Common myeloid progenitor, CD34-positive (primary cell): ENCODE measurements at regions not wholly inside any gene's neighbourhood (a gene's known extent, or its start where the extent isn't known, plus 50 kb on each side); places are given as distances from the start of the nearest gene placed in this dataset.

Source experiments
- CTCF ChIA-PET: fragments of 350-600 bp; sonication (Branson Sonifier 250); formaldehyde crosslinking; loops from one replicate; lab custom pipeline; 2021; ENCODE audit warnings: antibody characterized with exemption; lab: Charles Lee
- POLR2A ChIA-PET: fragments of 350-600 bp; sonication (Branson Sonifier 250); formaldehyde crosslinking; loops from one replicate; lab custom pipeline; 2021; ENCODE audit warnings: antibody characterized with exemption; lab: Charles Lee
- DNase-seq, 3 donors: peaks; one replicate each; pipeline versions ENCODE4 v3.0.0 to v3.0.0-alpha.2; 2013
- H3K27ac ChIP-seq, 2 experiments: 1 replicate in 1 of 2; 2 replicates in 1 of 2; pipeline ENCODE4 v1.7.0; 2013; ENCODE audit warnings: inconsistent platforms in 2 of 2, low read length in 2 of 2, mild to moderate bottlenecking in 2 of 2, low read depth in 1 of 2, moderate library complexity in 1 of 2; ENCODE audit not compliant: severe bottlenecking in 2 of 2, insufficient read depth in 1 of 2, poor library complexity in 1 of 2
- H3K27me3 ChIP-seq, 5 experiments: replicated peaks in 2 of 5; 1 replicate in 3 of 5; 2 replicates in 2 of 5; pipeline versions ENCODE4 v1.6.1 to v1.7.0; 2013; ENCODE audit warnings: low read length in 4 of 5, mild to moderate bottlenecking in 2 of 5, moderate library complexity in 2 of 5, inconsistent platforms in 1 of 5; ENCODE audit not compliant: insufficient read depth in 5 of 5, control insufficient read depth in 4 of 5
- H3K36me3 ChIP-seq, 4 experiments: 1 replicate in 2 of 4; 2 replicates in 2 of 4; pipeline versions ENCODE4 v1.6.1 to v1.7.0; 2013; ENCODE audit warnings: low read length in 3 of 4, control low read depth in 1 of 4, mild to moderate bottlenecking in 1 of 4; ENCODE audit not compliant: control insufficient read depth in 4 of 4, insufficient read depth in 4 of 4
- H3K4me1 ChIP-seq, 4 experiments: 1 replicate in 3 of 4; 2 replicates in 1 of 4; pipeline versions ENCODE4 v1.6.1 to v1.7.1; 2013; ENCODE audit warnings: low read length in 3 of 4, mild to moderate bottlenecking in 3 of 4, control low read depth in 1 of 4, inconsistent platforms in 1 of 4, moderate library complexity in 1 of 4; ENCODE audit not compliant: control insufficient read depth in 4 of 4, insufficient read depth in 4 of 4; ENCODE audit errors: control extremely low read depth in 1 of 4
- H3K4me3 ChIP-seq, 7 experiments: 1 replicate in 4 of 7; 2 replicates in 3 of 7; pipeline versions ENCODE4 v1.5.1 to v1.7.0; 2013; ENCODE audit warnings: mild to moderate bottlenecking in 7 of 7, low read length in 6 of 7, moderate library complexity in 6 of 7, inconsistent platforms in 2 of 7, low read depth in 2 of 7, control low read depth in 1 of 7; ENCODE audit not compliant: insufficient read depth in 4 of 7, control insufficient read depth in 1 of 7; ENCODE audit errors: extremely low read depth in 1 of 7
- H3K9me3 ChIP-seq, 5 experiments: 1 replicate in 4 of 5; 2 replicates in 1 of 5; pipeline versions ENCODE4 v1.6.1 to v1.7.1; 2013; ENCODE audit warnings: low read length in 4 of 5, mild to moderate bottlenecking in 2 of 5, inconsistent platforms in 1 of 5, low read depth in 1 of 5, moderate library complexity in 1 of 5; ENCODE audit not compliant: control insufficient read depth in 4 of 5, insufficient read depth in 2 of 5; ENCODE audit errors: control extremely low read depth in 1 of 5
- WGBS: methylation state at CpG from one replicate; pipeline ENCODE4 v1.1.5; 2013; ENCODE audit not compliant: insufficient coverage; 5-methylcytosine and 5-hydroxymethylcytosine counted together

DNA sequence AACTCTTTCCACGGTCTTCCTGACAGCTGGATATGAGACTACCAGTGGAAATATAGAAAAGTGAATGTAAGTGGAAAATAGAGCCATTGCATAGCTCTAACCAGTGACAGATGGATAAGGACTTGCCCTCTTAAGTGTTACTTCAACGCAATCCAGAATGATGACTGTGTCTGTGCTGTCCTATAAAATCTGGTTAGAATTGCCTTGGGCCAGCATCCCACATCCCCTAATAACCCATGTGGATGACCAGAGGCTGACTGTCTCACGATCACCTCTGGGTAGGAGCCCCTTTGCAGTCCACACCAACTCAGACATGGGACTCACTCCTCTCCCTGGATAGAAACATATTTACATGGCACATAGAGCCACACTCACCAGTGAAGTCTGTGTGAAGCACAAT, 186.6 kb downstream of the C1D start:
- ChIA-PET POLR2A (no interaction called here), CTCF (no interaction called here)
- Histone ChIP-seq H3K9me3 (peaks cover 0 to 2% (median 0%) of the 10 kb centered on the region in 5 experiments), H3K4me3 (no peak overlapping the region), H3K27ac (no peak overlapping the region), H3K27me3 (peaks cover 0 to 16% (median 3%) of the 10 kb centered on the region in 5 experiments), H3K4me1 (no peaks in the 10 kb centered on the region), H3K36me3 (no peaks in the 10 kb centered on the region)
- WGBS = 80% methylated on average over 3 of the region's 3 CpGs
- no peak for DNase-seq

DNA sequence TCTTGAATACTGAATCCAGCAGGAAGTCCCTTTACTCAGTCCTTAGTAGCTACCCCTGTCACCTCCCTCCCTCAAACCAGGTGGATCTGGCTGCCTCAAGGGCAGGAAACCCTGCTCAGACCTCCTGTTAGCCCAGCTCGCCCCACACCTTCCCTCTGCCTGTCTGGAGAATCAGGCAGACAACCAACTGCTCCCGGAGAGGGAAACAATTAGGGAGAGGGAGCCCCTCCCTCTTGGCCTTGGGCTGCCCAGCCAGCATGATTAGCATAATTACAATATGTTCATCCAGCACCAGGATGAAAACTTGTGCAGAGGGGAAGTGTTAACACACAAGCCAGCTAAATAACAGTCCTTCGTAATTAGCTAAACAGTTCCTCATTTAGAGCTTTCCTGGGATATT, 185.5 kb downstream of the C1D start:
- peaks cover 0 to 11% (median 2%) of the 10 kb centered on the region in 5 experiments for H3K27me3 ChIP-seq
- CTCF ChIA-PET = no interaction called here
- no peaks in the 10 kb centered on the region for H3K4me1 ChIP-seq
- POLR2A ChIA-PET = no interaction called here
- H3K9me3 ChIP-seq = peaks cover 0 to 2% (median 0%) of the 10 kb centered on the region in 5 experiments
- no peak overlapping the region for H3K27ac ChIP-seq
- H3K36me3 ChIP-seq = no peaks in the 10 kb centered on the region
- no peak overlapping the region for H3K4me3 ChIP-seq
- no peak for DNase-seq
- 69% methylated on average over 3 of the region's 3 CpGs for WGBS

DNA sequence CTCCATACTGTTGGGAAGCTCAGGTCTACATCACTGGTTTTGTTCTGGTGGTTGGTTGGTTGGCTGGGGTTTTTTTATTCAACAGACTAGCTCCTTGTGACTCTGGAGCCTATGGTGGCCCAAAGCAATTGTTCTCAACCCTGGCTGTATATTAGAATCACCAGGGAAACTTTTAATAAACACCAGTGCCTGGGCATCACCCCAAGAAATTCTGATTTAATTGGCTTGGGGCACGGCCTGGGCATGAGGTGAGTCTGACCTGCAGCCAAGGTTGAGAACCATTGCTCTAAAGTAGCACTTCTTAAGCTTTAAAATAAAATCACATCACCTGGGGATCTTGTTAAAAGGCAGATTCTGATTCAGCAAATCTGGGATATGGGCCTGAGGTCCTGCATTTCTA, 184.1 kb downstream of the C1D start:
- 100% methylated on average over 1 of the region's 1 CpG for WGBS
- Histone ChIP-seq H3K36me3 (no peaks in the 10 kb centered on the region), H3K4me3 (no peak overlapping the region), H3K27me3 (peaks cover 0 to 11% (median 0%) of the 10 kb centered on the region in 5 experiments), H3K27ac (no peak overlapping the region), H3K9me3 (peaks cover 0 to 2% (median 0%) of the 10 kb centered on the region in 5 experiments), H3K4me1 (peaks cover 0 to 3% (median 1%) of the 10 kb centered on the region in 4 experiments)
- ChIA-PET CTCF (no interaction called here), POLR2A (no interaction called here)
- no peak for DNase-seq

DNA sequence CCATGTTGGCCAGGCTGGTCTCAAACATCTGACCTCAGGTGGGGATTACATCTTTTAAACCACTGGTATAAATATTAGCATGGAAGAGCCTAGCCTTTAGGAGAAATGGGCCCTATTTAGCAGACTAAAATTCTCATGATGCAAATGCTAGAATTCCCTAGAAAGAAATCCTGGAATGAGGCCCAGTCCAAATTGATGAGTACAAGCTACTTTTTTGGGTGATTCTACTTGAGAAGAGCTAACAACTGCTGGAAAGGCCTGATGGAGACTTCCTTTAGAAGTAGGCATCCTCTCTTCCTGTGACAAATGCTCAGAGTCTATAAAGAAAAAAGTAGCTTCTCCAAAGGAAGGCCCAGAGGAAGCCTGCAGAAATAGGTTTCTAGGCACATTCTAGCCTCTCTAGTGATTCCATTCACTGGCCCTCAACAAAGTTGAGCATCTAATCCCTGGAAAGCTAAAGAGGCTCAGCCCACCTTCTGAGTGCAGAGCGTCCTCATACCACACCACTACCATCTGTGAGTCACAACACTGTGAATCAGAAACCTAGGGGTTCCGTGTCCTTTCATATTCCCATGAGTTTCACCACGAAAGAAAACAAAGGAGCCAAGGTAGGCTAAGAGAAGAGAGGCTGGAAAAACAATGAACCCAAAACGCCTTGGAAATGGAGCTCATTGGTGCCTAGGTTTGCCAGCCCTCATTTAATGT, 183.1 kb downstream of the C1D start:
- no peak overlapping the region for H3K4me3 ChIP-seq
- no peaks in the 10 kb centered on the region for H3K9me3 ChIP-seq
- no peaks in the 10 kb centered on the region for H3K36me3 ChIP-seq
- WGBS = 95% methylated on average over 3 of the region's 4 CpGs
- ChIA-PET CTCF (interaction anchor here (1.7 kb wide), 1 partner anchor 151 kb away, joined by 4 read pairs; no protein-coding TSS in a partner anchor), POLR2A (no interaction called here)
- no peak for DNase-seq
- peaks cover 0 to 3% (median 1%) of the 10 kb centered on the region in 4 experiments for H3K4me1 ChIP-seq
- peaks cover 0 to 11% (median 0%) of the 10 kb centered on the region in 5 experiments for H3K27me3 ChIP-seq
- H3K27ac ChIP-seq = no peak overlapping the region

DNA sequence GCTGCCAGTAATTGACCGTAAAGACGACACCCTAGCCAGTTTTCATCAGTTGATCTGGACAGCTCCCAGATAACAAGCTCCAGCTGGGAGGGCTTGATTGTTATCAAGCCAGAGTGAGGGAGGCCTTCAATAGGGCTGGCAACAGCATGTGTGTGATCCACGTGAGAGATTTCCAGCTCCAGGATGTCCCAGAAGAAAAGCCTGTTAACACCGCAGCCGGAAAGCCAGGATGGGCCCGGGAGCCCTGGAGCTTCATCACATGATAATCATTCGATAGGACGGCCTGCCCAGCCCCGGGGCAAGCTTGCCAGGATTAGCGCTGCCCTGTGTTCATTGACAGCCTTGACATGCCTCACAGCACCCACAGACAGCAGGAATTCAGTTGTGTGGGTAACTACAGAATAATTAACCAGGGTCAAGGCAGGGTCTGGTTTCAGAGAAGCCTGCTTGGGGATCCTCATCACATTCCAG, 182.5 kb downstream of the C1D start:
- POLR2A ChIA-PET = no interaction called here
- no peaks in the 10 kb centered on the region for H3K9me3 ChIP-seq
- H3K27ac ChIP-seq = no peak overlapping the region
- CTCF ChIA-PET = interaction anchor here (1.7 kb wide), 1 partner anchor 151 kb away, joined by 4 read pairs; no protein-coding TSS in a partner anchor
- peaks cover 0 to 3% (median 1%) of the 10 kb centered on the region in 4 experiments for H3K4me1 ChIP-seq
- H3K27me3 ChIP-seq = peaks cover 0 to 11% (median 0%) of the 10 kb centered on the region in 5 experiments
- no peak overlapping the region for H3K4me3 ChIP-seq
- DNase-seq = no peak
- H3K36me3 ChIP-seq = no peaks in the 10 kb centered on the region
- 90% methylated on average over 10 of the region's 10 CpGs for WGBS

DNA sequence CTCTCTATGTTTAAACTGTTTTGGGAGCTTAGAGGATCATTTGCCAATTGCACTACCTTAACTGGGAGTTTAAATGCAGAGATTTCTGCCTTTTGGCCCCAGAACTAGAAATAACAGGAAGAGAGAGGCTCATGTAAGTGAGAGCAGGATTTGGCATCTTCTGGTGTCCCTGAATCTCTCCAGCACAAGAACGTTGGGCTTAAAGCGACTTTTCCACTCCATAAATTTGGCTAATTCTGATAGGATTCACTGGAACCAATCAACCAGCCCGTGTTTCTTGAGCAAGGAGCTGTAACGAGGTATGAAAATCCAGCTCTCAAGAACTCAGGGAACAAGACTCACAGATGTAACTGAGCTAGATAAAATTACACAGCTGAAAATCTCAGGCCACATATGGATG, 181.0 kb downstream of the C1D start:
- H3K9me3 ChIP-seq = no peaks in the 10 kb centered on the region
- ChIA-PET POLR2A (no interaction called here), CTCF (interaction anchor here (0.9 kb wide), 1 partner anchor 11 kb away, joined by 3 read pairs; no protein-coding TSS in a partner anchor)
- peaks cover 0 to 7% (median 0%) of the 10 kb centered on the region in 5 experiments for H3K27me3 ChIP-seq
- H3K4me1 ChIP-seq = peaks cover 0 to 3% (median 1%) of the 10 kb centered on the region in 4 experiments
- WGBS = 100% methylated on average over 3 of the region's 4 CpGs
- DNase-seq = no peak
- H3K4me3 ChIP-seq = no peak overlapping the region
- no peak overlapping the region for H3K27ac ChIP-seq
- no peaks in the 10 kb centered on the region for H3K36me3 ChIP-seq
